ENCODE measurements at regions not wholly inside any gene's neighbourhood (a gene's known extent, or its start where the extent isn't known, plus 50 kb on each side); places are given as distances from the start of the nearest gene placed in this dataset.
"Not testable (repeated sequence)": the region's sequence is repeated elsewhere in the genome, so short reads cannot be mapped to it uniquely, and the experiment has no call there.

DNA sequence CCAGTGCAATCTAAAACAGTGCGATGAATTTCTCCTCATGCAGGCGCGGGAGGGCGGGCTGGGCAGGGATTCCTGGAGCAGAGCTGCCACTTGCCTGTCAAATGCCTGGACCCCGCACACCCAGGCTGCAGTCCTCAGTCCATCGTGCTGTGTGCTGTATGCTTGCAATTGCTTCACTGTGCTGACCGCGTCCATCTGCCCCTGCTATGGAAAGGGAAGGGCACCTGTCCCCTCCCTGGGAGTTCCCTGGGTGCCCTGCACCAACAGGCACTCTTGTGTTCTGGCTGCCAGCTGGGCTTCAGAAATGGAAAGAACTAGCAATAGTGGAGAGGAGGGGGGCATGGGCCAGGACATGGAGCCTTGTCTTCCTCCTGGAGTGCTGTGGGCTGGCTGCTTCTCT lies 185.4 kb upstream of the B3GAT1 start:
- Mint-ChIP-seq H3K9me3 (peaks cover 0 to 5% (median 0%) of the 10 kb centered on the region in 7 donors), H3K27me3 (peaks cover 10 to 30% (median 12%) of the 10 kb centered on the region in 3 donors), H3K27ac (no peak overlapping the region), H3K4me1 (no peaks in the 10 kb centered on the region), H3K36me3 (no peaks in the 10 kb centered on the region), H3K4me3 (no peak overlapping the region)
- DNase-seq, result no peak
- no peak for ATAC-seq (ENCODE audit: low read depth in 2 of 2)

DNA sequence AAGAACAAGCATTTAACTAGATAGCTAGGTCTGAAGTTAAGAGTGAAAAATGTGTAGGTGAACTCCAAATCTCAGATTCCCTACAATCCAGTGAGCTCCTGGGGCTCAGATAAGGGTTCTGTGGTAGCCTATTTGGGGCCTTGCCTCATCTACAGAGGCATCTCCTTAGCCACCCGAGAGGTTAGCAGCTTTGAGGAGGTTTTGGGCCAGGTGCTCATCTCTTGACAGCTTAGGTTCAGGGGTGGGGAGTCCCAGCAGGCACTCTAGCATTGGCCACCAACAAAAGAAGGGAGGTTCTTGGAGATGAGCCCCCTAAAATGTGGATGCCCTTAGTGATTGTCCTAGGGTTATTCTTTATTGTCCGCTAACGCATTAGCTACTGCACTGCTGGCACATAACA lies 184.4 kb upstream of the B3GAT1 start:
- no peaks in the 10 kb centered on the region for H3K36me3 Mint-ChIP-seq
- H3K27me3 Mint-ChIP-seq, result peaks cover 8 to 30% (median 12%) of the 10 kb centered on the region in 3 donors
- peaks cover 0 to 8% (median 0%) of the 10 kb centered on the region in 7 donors for H3K9me3 Mint-ChIP-seq
- H3K4me1 Mint-ChIP-seq, result no peaks in the 10 kb centered on the region
- ATAC-seq (ENCODE audit: low read depth in 2 of 2), result no peak
- no peak overlapping the region for H3K4me3 Mint-ChIP-seq
- no peak for DNase-seq
- no peak overlapping the region for H3K27ac Mint-ChIP-seq

- ATAC-seq (ENCODE audit: low read depth in 2 of 2) (no peak), DNase-seq (no peak)
- no peak overlapping the region for H3K27ac Mint-ChIP-seq
Observed at GRCh38 chr11:134592391-134592990, 180.4 kb upstream of the B3GAT1 start.

GRCh38 chr11:134591338-134591737 lies 179.3 kb upstream of the B3GAT1 start:
- no peaks in the 10 kb centered on the region for H3K36me3 Mint-ChIP-seq
- ATAC-seq (ENCODE audit: low read depth in 2 of 2) (no peak), DNase-seq (no peak)
- H3K9me3 Mint-ChIP-seq, result peaks cover 0 to 11% (median 2%) of the 10 kb centered on the region in 7 donors
- no peak overlapping the region for H3K4me3 Mint-ChIP-seq
- H3K4me1 Mint-ChIP-seq, result no peaks in the 10 kb centered on the region
- H3K27me3 Mint-ChIP-seq, result peaks cover 8 to 14% (median 10%) of the 10 kb centered on the region in 3 donors
- H3K27ac Mint-ChIP-seq, result no peak overlapping the region

More at GRCh38 chr11:134592391-134592990, 180.4 kb upstream of the B3GAT1 start:
- Mint-ChIP-seq H3K9me3 (peaks cover 0 to 11% (median 2%) of the 10 kb centered on the region in 7 donors), H3K27me3 (peaks cover 8 to 14% (median 10%) of the 10 kb centered on the region in 3 donors), H3K36me3 (no peaks in the 10 kb centered on the region), H3K4me3 (no peak overlapping the region), H3K4me1 (no peaks in the 10 kb centered on the region)

GRCh38 chr11:134589129-134589528 lies 177.1 kb upstream of the B3GAT1 start:
- peaks cover 0 to 2% (median 0%) of the 10 kb centered on the region in 3 donors for H3K4me1 Mint-ChIP-seq
- DNase-seq, result no peak
- peaks cover 6 to 12% (median 7%) of the 10 kb centered on the region in 3 donors for H3K27me3 Mint-ChIP-seq
- no peaks in the 10 kb centered on the region for H3K36me3 Mint-ChIP-seq
- no peak overlapping the region for H3K4me3 Mint-ChIP-seq
- H3K9me3 Mint-ChIP-seq, result peaks cover 0 to 11% (median 2%) of the 10 kb centered on the region in 7 donors
- H3K27ac Mint-ChIP-seq, result no peak overlapping the region
- no peak for ATAC-seq (ENCODE audit: low read depth in 2 of 2)

- not testable (repeated sequence) for H3K36me3 Mint-ChIP-seq; DNase-seq; ATAC-seq (ENCODE audit: low read depth in 2 of 2); H3K4me1 Mint-ChIP-seq; H3K4me3 Mint-ChIP-seq; H3K27ac Mint-ChIP-seq
- H3K9me3 Mint-ChIP-seq, result peaks cover 0 to 11% (median 0%) of the 10 kb centered on the region in 7 donors
- peaks cover 7 to 12% (median 7%) of the 10 kb centered on the region in 3 donors for H3K27me3 Mint-ChIP-seq
Observed at GRCh38 chr11:134588460-134589110, 176.5 kb upstream of the B3GAT1 start.

DNA sequence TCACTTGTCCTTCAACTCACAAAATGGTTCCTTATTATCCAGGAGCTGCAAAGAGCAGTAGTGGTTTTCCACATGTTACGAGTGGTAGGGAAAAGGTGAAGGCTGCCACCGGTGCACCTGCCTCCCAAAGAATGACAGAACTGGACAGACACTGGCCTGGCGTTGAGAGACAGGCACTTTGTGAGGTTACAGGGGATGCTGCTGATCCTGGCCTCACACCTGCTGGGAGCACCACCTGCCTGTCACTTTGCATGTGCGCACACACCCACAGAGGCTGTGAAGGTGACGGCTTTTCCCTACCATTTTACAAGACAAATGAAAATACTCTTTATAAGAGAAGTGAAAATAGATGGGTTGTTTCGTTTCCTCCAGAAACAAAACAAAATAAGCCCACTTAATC lies 175.3 kb upstream of the B3GAT1 start:
- Mint-ChIP-seq H3K27ac (no peak overlapping the region), H3K27me3 (peaks cover 7 to 13% (median 10%) of the 10 kb centered on the region in 3 donors), H3K9me3 (peaks cover 0 to 11% (median 0%) of the 10 kb centered on the region in 7 donors), H3K4me1 (peaks cover 0 to 12% (median 4%) of the 10 kb centered on the region in 3 donors), H3K4me3 (no peak overlapping the region), H3K36me3 (no peaks in the 10 kb centered on the region)
- ATAC-seq (ENCODE audit: low read depth in 2 of 2) (peak in 1 of 2 donors; percentile 35), DNase-seq (no peak)

GRCh38 chr11:134586726-134587125 lies 174.7 kb upstream of the B3GAT1 start:
- ATAC-seq (ENCODE audit: low read depth in 2 of 2), result no peak
- H3K27ac Mint-ChIP-seq, result peak overlapping the region in 1 of 6 donors; percentile 10
- no peak overlapping the region for H3K4me3 Mint-ChIP-seq
- DNase-seq, result no peak
- H3K4me1 Mint-ChIP-seq, result peaks cover 0 to 12% (median 4%) of the 10 kb centered on the region in 3 donors
- peaks cover 7 to 13% (median 11%) of the 10 kb centered on the region in 3 donors for H3K27me3 Mint-ChIP-seq
- no peaks in the 10 kb centered on the region for H3K36me3 Mint-ChIP-seq
- peaks cover 0 to 11% (median 0%) of the 10 kb centered on the region in 7 donors for H3K9me3 Mint-ChIP-seq

DNA sequence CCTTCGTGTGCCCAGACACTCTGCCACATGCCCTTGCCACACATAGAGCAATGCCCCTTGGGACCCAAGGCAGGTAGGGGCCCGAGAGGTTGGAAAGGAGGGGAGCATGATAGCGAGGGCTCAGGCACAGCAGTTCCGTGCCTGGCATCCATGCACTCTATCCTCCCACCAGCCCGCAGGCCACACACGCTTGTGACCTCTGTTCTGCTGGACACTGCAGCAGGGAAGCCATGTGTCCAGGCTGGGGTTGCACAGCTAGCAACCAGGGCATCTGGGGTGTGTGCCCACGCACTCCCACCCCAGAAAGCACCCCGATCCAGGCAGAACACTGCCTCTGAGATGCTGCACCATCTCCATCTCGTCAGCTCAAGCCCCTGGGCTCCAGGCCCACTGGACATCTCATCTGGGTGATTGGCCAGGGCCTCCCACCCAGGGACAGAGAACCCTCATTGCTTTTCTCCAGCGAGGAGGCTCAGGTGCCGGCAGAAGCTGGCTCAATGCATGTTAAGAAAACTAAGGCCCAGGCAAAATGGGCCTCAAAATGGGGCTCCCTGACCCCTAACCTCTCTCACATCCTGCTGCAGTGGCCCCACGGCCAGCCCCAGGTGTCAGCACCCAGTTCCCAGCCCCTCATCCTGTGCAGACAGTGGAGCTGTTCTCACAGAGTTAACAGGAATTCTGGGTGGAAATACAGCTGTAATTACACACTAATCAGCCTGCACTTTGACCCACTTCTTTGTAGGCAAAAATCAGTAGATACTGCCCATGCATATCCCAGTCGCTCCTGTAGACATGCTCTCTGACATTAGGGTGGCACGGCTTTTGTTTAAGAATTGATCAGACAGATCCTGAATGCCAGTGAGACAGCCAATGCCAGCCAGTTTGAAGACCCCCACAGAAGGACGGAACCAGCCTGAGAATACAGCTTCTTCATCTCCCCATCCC lies 173.9 kb upstream of the B3GAT1 start:
- ATAC-seq (ENCODE audit: low read depth in 2 of 2), result no peak
- no peak overlapping the region for H3K4me3 Mint-ChIP-seq
- peaks cover 12 to 20% (median 12%) of the 10 kb centered on the region in 3 donors for H3K27me3 Mint-ChIP-seq
- DNase-seq, result no peak
- no peaks in the 10 kb centered on the region for H3K36me3 Mint-ChIP-seq
- H3K9me3 Mint-ChIP-seq, result peaks cover 0 to 11% (median 0%) of the 10 kb centered on the region in 7 donors
- H3K4me1 Mint-ChIP-seq, result peaks cover 0 to 12% (median 4%) of the 10 kb centered on the region in 3 donors
- H3K27ac Mint-ChIP-seq, result no peak overlapping the region

GRCh38 chr11:134584706-134585445 lies 172.8 kb upstream of the B3GAT1 start:
- H3K27me3 Mint-ChIP-seq, result peaks cover 12 to 22% (median 12%) of the 10 kb centered on the region in 3 donors
- no peak overlapping the region for H3K4me3 Mint-ChIP-seq
- no peak for ATAC-seq (ENCODE audit: low read depth in 2 of 2)
- DNase-seq, result no peak
- H3K4me1 Mint-ChIP-seq, result peaks cover 0 to 12% (median 4%) of the 10 kb centered on the region in 3 donors
- H3K27ac Mint-ChIP-seq, result peak overlapping the region in 1 of 6 donors; percentile 62
- H3K9me3 Mint-ChIP-seq, result peaks cover 0 to 11% (median 0%) of the 10 kb centered on the region in 7 donors
- H3K36me3 Mint-ChIP-seq, result no peaks in the 10 kb centered on the region

- Mint-ChIP-seq H3K27me3 (peaks cover 12 to 22% (median 12%) of the 10 kb centered on the region in 3 donors), H3K36me3 (no peaks in the 10 kb centered on the region), H3K27ac (no peak overlapping the region), H3K9me3 (peaks cover 0 to 3% (median 0%) of the 10 kb centered on the region in 7 donors), H3K4me1 (peaks cover 0 to 12% (median 4%) of the 10 kb centered on the region in 3 donors), H3K4me3 (no peak overlapping the region)
- DNase-seq (no peak), ATAC-seq (ENCODE audit: low read depth in 2 of 2) (no peak)
Observed at GRCh38 chr11:134584001-134584561, 172.0 kb upstream of the B3GAT1 start.

GRCh38 chr11:134583397-134583990 lies 171.5 kb upstream of the B3GAT1 start:
- Mint-ChIP-seq H3K27ac (no peak overlapping the region), H3K36me3 (no peaks in the 10 kb centered on the region), H3K4me1 (peaks cover 0 to 12% (median 4%) of the 10 kb centered on the region in 3 donors), H3K27me3 (peaks cover 12 to 22% (median 12%) of the 10 kb centered on the region in 3 donors), H3K9me3 (no peaks in the 10 kb centered on the region), H3K4me3 (peak overlapping the region in 1 of 8 donors; percentile 41)
- ATAC-seq (ENCODE audit: low read depth in 2 of 2), result no peak
- DNase-seq, result no peak
